Neural progenitor cell (in vitro differentiated cells): ENCODE measurements at regions not wholly inside any gene's neighbourhood (a gene's known extent, or its start where the extent isn't known, plus 50 kb on each side); places are given as distances from the start of the nearest gene placed in this dataset.

Experiments
- DNase-seq: peaks from one replicate; pipeline ENCODE4 v3.0.0-alpha.2; 2016; ENCODE audit warnings: low spot score
- H2AFZ ChIP-seq: fragments of 200-600 bp; sonication (generic); replicated peaks from 2 replicates; pipeline ENCODE4 v1.6.1; 2016; ENCODE audit warnings: antibody characterized with exemption
- H3F3A ChIP-seq: fragments of 200-600 bp; sonication (generic); 2 replicates; pipeline ENCODE4 v1.6.1; 2016; ENCODE audit warnings: antibody characterized with exemption, low read depth
- H3K27ac ChIP-seq: fragments of 200-600 bp; sonication (generic); 2 replicates; pipeline ENCODE4 v1.5.1; 2016; ENCODE audit warnings: mild to moderate bottlenecking
- H3K27me3 ChIP-seq: fragments of 200-600 bp; sonication (generic); 2 replicates; pipeline ENCODE4 v1.6.1; 2016; ENCODE audit warnings: mild to moderate bottlenecking, moderate library complexity
- H3K36me3 ChIP-seq: fragments of 200-600 bp; sonication (generic); 2 replicates; pipeline ENCODE4 v1.5.1; 2016
- H3K4me1 ChIP-seq: fragments of 200-600 bp; sonication (generic); 2 replicates; pipeline ENCODE4 v1.6.1; 2016; ENCODE audit warnings: mixed run types
- H3K4me2 ChIP-seq: fragments of 200-600 bp; sonication (generic); 2 replicates; pipeline ENCODE4 v1.6.1; 2016
- H3K4me3 ChIP-seq: fragments of 200-600 bp; sonication (generic); 2 replicates; pipeline ENCODE4 v1.5.1; 2016
- H3K79me2 ChIP-seq: fragments of 200-600 bp; sonication (generic); 2 replicates; pipeline ENCODE4 v1.6.1; 2016; ENCODE audit warnings: low read depth
- H3K9ac ChIP-seq: fragments of 200-600 bp; sonication (generic); 2 replicates; pipeline ENCODE4 v1.6.1; 2016
- H3K9me3 ChIP-seq: fragments of 200-600 bp; sonication (generic); 2 replicates; pipeline ENCODE4 v1.5.1; 2016; ENCODE audit warnings: low read depth
- H4K20me1 ChIP-seq: fragments of 200-600 bp; sonication (generic); 2 replicates; pipeline ENCODE4 v1.6.1; 2016; ENCODE audit warnings: low read depth
- H3K27ac Mint-ChIP-seq: 3 replicates; pipeline ENCODE4 v1.8.0; 2021; ENCODE audit warnings: mixed read lengths
- H3K27me3 Mint-ChIP-seq: 2 replicates; pipeline ENCODE4 v1.8.0; 2022; ENCODE audit warnings: low read depth, mild to moderate bottlenecking, inconsistent platforms, moderate library complexity, mixed read lengths; ENCODE audit not compliant: insufficient read depth
- H3K36me3 Mint-ChIP-seq: 3 replicates; pipeline ENCODE4 v1.8.0; 2021; ENCODE audit warnings: mixed read lengths
- H3K4me1 Mint-ChIP-seq: 3 replicates; pipeline ENCODE4 v1.8.0; 2021; ENCODE audit warnings: mixed read lengths
- H3K4me3 Mint-ChIP-seq: 3 replicates; pipeline ENCODE4 v1.8.0; 2021; ENCODE audit warnings: mild to moderate bottlenecking, moderate library complexity, mixed read lengths
- H3K9me3 Mint-ChIP-seq: 3 replicates; pipeline ENCODE4 v1.8.0; 2020; ENCODE audit warnings: mixed read lengths
- CTCF ChIP-seq: fragments of 200-600 bp; sonication (generic); IDR thresholded peaks from 2 replicates; pipeline ENCODE4 v1.5.1; 2017; ENCODE audit warnings: antibody characterized with exemption, mild to moderate bottlenecking
- EZH2 ChIP-seq: fragments of 200-600 bp; sonication (generic); IDR thresholded peaks from 2 replicates; pipeline ENCODE4 v1.6.1; 2017; ENCODE audit warnings: antibody characterized with exemption, mild to moderate bottlenecking, moderate library complexity
- EZH2phosphoT487 ChIP-seq: fragments of 200-600 bp; sonication (generic); IDR thresholded peaks from 2 replicates; pipeline ENCODE4 v1.6.1; 2017; ENCODE audit warnings: antibody characterized with exemption

GRCh38 chr1:183721041-183721440, 67.9 kb upstream of the APOBEC4 start:
- H3K27ac ChIP-seq, result no peak overlapping the region
- H3K9me3 ChIP-seq, result no peaks in the 10 kb centered on the region
- Mint-ChIP-seq H3K36me3 (no peaks in the 10 kb centered on the region), H3K4me1 (peaks cover 2% of the 10 kb centered on the region), H3K27me3 (no peaks in the 10 kb centered on the region), H3K27ac (no peak overlapping the region), H3K4me3 (no peak overlapping the region), H3K9me3 (no peaks in the 10 kb centered on the region)
- DNase-seq, result no peak
- no peak overlapping the region for H2AFZ ChIP-seq
- H4K20me1 ChIP-seq, result no peaks in the 10 kb centered on the region
- no peak for TF ChIP-seq CTCF
- H3K27me3 ChIP-seq, result no peaks in the 10 kb centered on the region
- no peaks in the 10 kb centered on the region for H3K36me3 ChIP-seq
- H3K9ac ChIP-seq, result no peak overlapping the region
- H3K79me2 ChIP-seq, result no peaks in the 10 kb centered on the region
- H3F3A ChIP-seq, result no peaks in the 10 kb centered on the region
- peaks cover 6% of the 10 kb centered on the region for H3K4me1 ChIP-seq
- no peak overlapping the region for H3K4me2 ChIP-seq
- no peak overlapping the region for H3K4me3 ChIP-seq

- H4K20me1 ChIP-seq, result no peaks in the 10 kb centered on the region
- TF ChIP-seq EZH2phosphoT487 (no peak), EZH2 (no peak), CTCF (no peak)
- Mint-ChIP-seq H3K9me3 (no peaks in the 10 kb centered on the region), H3K27ac (no peak overlapping the region), H3K4me3 (no peak overlapping the region), H3K27me3 (no peaks in the 10 kb centered on the region), H3K36me3 (no peaks in the 10 kb centered on the region), H3K4me1 (peaks cover 2% of the 10 kb centered on the region)
- no peak overlapping the region for H3K4me3 ChIP-seq
- H3K4me1 ChIP-seq, result peaks cover 6% of the 10 kb centered on the region
- H2AFZ ChIP-seq, result no peak overlapping the region
- H3K79me2 ChIP-seq, result no peaks in the 10 kb centered on the region
- no peaks in the 10 kb centered on the region for H3K9me3 ChIP-seq
- H3K36me3 ChIP-seq, result no peaks in the 10 kb centered on the region
- no peak overlapping the region for H3K9ac ChIP-seq
- H3K27ac ChIP-seq, result peak overlapping the region; percentile 53
- H3F3A ChIP-seq, result no peaks in the 10 kb centered on the region
- no peak overlapping the region for H3K4me2 ChIP-seq
- H3K27me3 ChIP-seq, result no peaks in the 10 kb centered on the region
- DNase-seq, result no peak
These were observed 66.9 kb upstream of the APOBEC4 start for GRCh38 chr1:183720028-183720427.

- TF ChIP-seq EZH2 (no peak), EZH2phosphoT487 (no peak), CTCF (no peak)
- Histone ChIP-seq H3K4me3 (no peak overlapping the region), H3K79me2 (no peaks in the 10 kb centered on the region), H3K27me3 (no peaks in the 10 kb centered on the region), H3K4me2 (peak overlapping the region; percentile 0), H3K9me3 (no peaks in the 10 kb centered on the region), H2AFZ (no peak overlapping the region), H3K9ac (no peak overlapping the region), H3K27ac (peak overlapping the region; percentile 53), H3K4me1 (peaks cover 6% of the 10 kb centered on the region), H4K20me1 (no peaks in the 10 kb centered on the region), H3F3A (no peaks in the 10 kb centered on the region), H3K36me3 (no peaks in the 10 kb centered on the region)
- no peak overlapping the region for H3K27ac Mint-ChIP-seq
- no peaks in the 10 kb centered on the region for H3K9me3 Mint-ChIP-seq
- peaks cover 2% of the 10 kb centered on the region for H3K4me1 Mint-ChIP-seq
- H3K36me3 Mint-ChIP-seq, result peaks cover 1% of the 10 kb centered on the region
- H3K27me3 Mint-ChIP-seq, result no peaks in the 10 kb centered on the region
- DNase-seq, result peak; percentile 27
- H3K4me3 Mint-ChIP-seq, result no peak overlapping the region
These were observed 66.2 kb upstream of the APOBEC4 start for GRCh38 chr1:183719289-183719688.

GRCh38 chr1:183716286-183716685, 63.2 kb upstream of the APOBEC4 start:
- H3K27me3 ChIP-seq, result no peaks in the 10 kb centered on the region

More at GRCh38 chr1:183716286-183716685, 63.2 kb upstream of the APOBEC4 start:
- Histone ChIP-seq H3K27ac (no peak overlapping the region), H3K9ac (no peak overlapping the region), H3F3A (no peaks in the 10 kb centered on the region), H4K20me1 (no peaks in the 10 kb centered on the region), H2AFZ (no peak overlapping the region), H3K36me3 (no peaks in the 10 kb centered on the region), H3K4me1 (peaks cover 11% of the 10 kb centered on the region), H3K9me3 (no peaks in the 10 kb centered on the region), H3K79me2 (no peaks in the 10 kb centered on the region), H3K4me2 (no peak overlapping the region), H3K4me3 (no peak overlapping the region)
- no peaks in the 10 kb centered on the region for H3K9me3 Mint-ChIP-seq
- H3K27me3 Mint-ChIP-seq, result no peaks in the 10 kb centered on the region
- TF ChIP-seq EZH2phosphoT487, result no peak
- TF ChIP-seq EZH2, result no peak
- no peak for TF ChIP-seq CTCF
- no peak overlapping the region for H3K27ac Mint-ChIP-seq
- H3K36me3 Mint-ChIP-seq, result peaks cover 1% of the 10 kb centered on the region
- no peak overlapping the region for H3K4me3 Mint-ChIP-seq
- no peak for DNase-seq
- peaks cover 16% of the 10 kb centered on the region for H3K4me1 Mint-ChIP-seq
